K562 (cell line): ENCODE measurements at regions not wholly inside any gene's neighbourhood (a gene's known extent, or its start where the extent isn't known, plus 50 kb on each side); places are given as distances from the start of the nearest gene placed in this dataset.

ENCODE experiments used
- ATAC-seq: fragments of 200-7000 bp; cut with Tn5 transposase; 3 replicates; pipeline ENCODE4 v1.9.1; 2020; ENCODE audit warnings: moderate library complexity
- BruUV-seq: library from RNA; stranded (reverse); fragments of 400-500 nt; replicated peaks from 2 replicates; lab custom pipeline; 2021; lab: Mats Ljungman, UMichigan
- CTCF ChIA-PET: fragments of 300-600 bp; formaldehyde crosslinking; extraction: SDS; loops from one replicate; lab custom pipeline; 2021; ENCODE audit warnings: low intra/inter-chr PET ratio; lab: Yijun Ruan, JAX
- POLR2A ChIA-PET: fragments of 300-600, 350-650 bp; sonication (Branson Sonifier 250); formaldehyde crosslinking; extraction: SDS; loops from one replicate; lab custom pipeline; 2021; ENCODE audit warnings: antibody characterized with exemption, inconsistent platforms; lab: Yijun Ruan, JAX
- DNase-seq, 4 experiments: peaks; one replicate each; pipeline versions ENCODE4 v3.0.0 to v3.0.0-alpha.2; 2011 to 2018; ENCODE audit warnings: low spot score in 3 of 4, mixed read lengths in 3 of 4; ENCODE audit errors: extremely low read depth in 1 of 4
- FAIRE-seq: peaks from 2 replicates; lab custom pipeline; 2011; peaks lifted over from hg19 to GRCh38; lab: Jason Lieb, UNC
- H2AFZ ChIP-seq: 2 replicates; pipeline ENCODE4 v1.6.0; 2011; ENCODE audit warnings: low read depth, low read length, control low read depth, inconsistent platforms
- H3K27ac ChIP-seq: fragments of 200-600 bp; 3 replicates; pipeline ENCODE4 v1.8.0; 2011; ENCODE audit warnings: low read depth, mild to moderate bottlenecking, control low read depth, inconsistent platforms, low read length, moderate library complexity, mixed read lengths; ENCODE audit errors: extremely low read depth
- H3K27me3 ChIP-seq, 2 experiments: fragments of 300-600 bp in 1 of 2; 2 replicates in 1 of 2; 3 replicates in 1 of 2; pipeline versions ENCODE4 v1.6.0 to v1.8.0; 2011; ENCODE audit warnings: inconsistent platforms in 2 of 2, low read length in 2 of 2, mild to moderate bottlenecking in 1 of 2, mixed read lengths in 1 of 2, moderate library complexity in 1 of 2; ENCODE audit not compliant: control insufficient read depth in 2 of 2, insufficient read depth in 2 of 2
- H3K36me3 ChIP-seq: fragments of 300-600 bp; 3 replicates; pipeline ENCODE4 v1.8.0; 2011; ENCODE audit warnings: mild to moderate bottlenecking, low read length, inconsistent platforms; ENCODE audit not compliant: control insufficient read depth, insufficient read depth
- H3K4me1 ChIP-seq, 2 experiments: fragments of 200-600 bp in 1 of 2; replicated peaks in 1 of 2; 2 replicates in 1 of 2; 3 replicates in 1 of 2; pipeline versions ENCODE4 v1.5.1 to v1.8.0; 2011; ENCODE audit warnings: inconsistent platforms in 2 of 2, low read length in 2 of 2, mild to moderate bottlenecking in 1 of 2, mixed read lengths in 1 of 2, moderate library complexity in 1 of 2; ENCODE audit not compliant: control insufficient read depth in 2 of 2, insufficient read depth in 2 of 2
- H3K4me2 ChIP-seq: 2 replicates; pipeline ENCODE4 v1.6.1; 2011; ENCODE audit warnings: low read length, control low read depth, inconsistent platforms, mixed read lengths; ENCODE audit not compliant: insufficient read depth
- H3K4me3 ChIP-seq: fragments of 200-600 bp; sonication (generic), shearing (Covaris generic); 2 replicates; pipeline ENCODE4 v1.5.1; 2016; ENCODE audit warnings: control low read depth, inconsistent platforms
- H3K79me2 ChIP-seq: fragments of 200-600 bp; 3 replicates; pipeline ENCODE4 v1.8.0; 2011; ENCODE audit warnings: low read length, inconsistent platforms; ENCODE audit not compliant: control insufficient read depth, insufficient read depth
- H3K9ac ChIP-seq, 2 experiments: 2 replicates each; pipeline versions ENCODE4 v1.6.0 to v1.6.1; 2011; ENCODE audit warnings: low read depth in 2 of 2, low read length in 2 of 2, control low read depth in 1 of 2, inconsistent platforms in 1 of 2, mild to moderate bottlenecking in 1 of 2, mixed read lengths in 1 of 2; ENCODE audit not compliant: insufficient read depth in 1 of 2
- H3K9me1 ChIP-seq: one replicate; pipeline ENCODE4 v1.6.0; 2011; ENCODE audit warnings: inconsistent platforms, mild to moderate bottlenecking, low read length, moderate library complexity; ENCODE audit not compliant: control insufficient read depth, insufficient read depth
- H3K9me3 ChIP-seq: replicated peaks from 2 replicates; pipeline ENCODE4 v1.5.1; 2011; ENCODE audit warnings: low read depth, low read length, inconsistent platforms; ENCODE audit not compliant: control insufficient read depth, insufficient read depth
- H4K20me1 ChIP-seq: replicated peaks from 2 replicates; pipeline ENCODE4 v1.6.1; 2011; ENCODE audit warnings: low read length, inconsistent platforms, mixed read lengths; ENCODE audit not compliant: control insufficient read depth, insufficient read depth
- ATF7 ChIP-seq: fragments of 450-650 bp; IDR thresholded peaks from 2 replicates; pipeline ENCODE4 v1.7.1; 2014; ENCODE audit warnings: mild to moderate bottlenecking, moderate library complexity
- ELF1 ChIP-seq: fragments of 200-800 bp; sonication (Bioruptor generic); IDR thresholded peaks from 2 replicates; pipeline ENCODE4 v1.6.1; 2016; ENCODE audit warnings: missing genetic modification characterization, missing compliant biosample characterization
- FOXM1 ChIP-seq, 2 experiments: fragments of 450-650 bp in 1 of 2; sonication (generic) in 1 of 2; formaldehyde crosslinking in 1 of 2; IDR thresholded peaks; 2 replicates each; pipeline versions ENCODE4 v1.6.1 to v1.9.0; 2017 to 2022; ENCODE audit warnings: low read depth in 2 of 2, mild to moderate bottlenecking in 2 of 2, missing genetic modification reagents in 1 of 2, moderate library complexity in 1 of 2
- LARP7 ChIP-seq: fragments of 450-650 bp; IDR thresholded peaks from 2 replicates; pipeline ENCODE4 v1.6.1; 2016
- MEF2A ChIP-seq: IDR thresholded peaks from 2 replicates; pipeline ENCODE4 v1.6.1; 2011; ENCODE audit warnings: low read depth, mild to moderate bottlenecking, low read length, moderate library complexity; ENCODE audit not compliant: control insufficient read depth
- RBM14 ChIP-seq: fragments of 200-400 bp; formaldehyde crosslinking; IDR thresholded peaks from 2 replicates; pipeline ENCODE4 v1.6.1; 2018; ENCODE audit warnings: low read depth, mild to moderate bottlenecking, low read length, moderate library complexity, borderline replicate concordance; ENCODE audit not compliant: insufficient read depth
- RUNX1 ChIP-seq: sonication (generic); IDR thresholded peaks from 2 replicates; pipeline ENCODE4 v1.6.1; 2016; ENCODE audit warnings: antibody characterized with exemption, low read depth
- SP2 ChIP-seq: IDR thresholded peaks from 2 replicates; pipeline ENCODE4 v1.6.1; 2011; ENCODE audit warnings: mild to moderate bottlenecking, low read depth, low read length, moderate library complexity; ENCODE audit not compliant: poor library complexity, severe bottlenecking; ENCODE audit errors: extremely low read depth
- TAF9B ChIP-seq: fragments of 450-650 bp; IDR thresholded peaks from 2 replicates; pipeline ENCODE4 v1.6.1; 2018; ENCODE audit warnings: mild to moderate bottlenecking; ENCODE audit not compliant: partially characterized antibody
- TFAM ChIP-seq: fragments of 250-450 bp; sonication (Bioruptor Pico); conservative IDR thresholded peaks from 2 replicates; pipeline ENCODE4 v1.5.0; 2021; ENCODE audit warnings: mild to moderate bottlenecking, moderate library complexity
- U2AF2 ChIP-seq: fragments of 200-400 bp; formaldehyde crosslinking; optimal IDR thresholded peaks from 2 replicates; pipeline ENCODE3; 2017; ENCODE audit warnings: low read depth, mild to moderate bottlenecking, low read length
- XRCC3 ChIP-seq: fragments of 450-650 bp; IDR thresholded peaks from 2 replicates; pipeline ENCODE4 v1.6.1; 2017; ENCODE audit warnings: mild to moderate bottlenecking, moderate library complexity
- ZNF217 ChIP-seq: sonication (generic); formaldehyde crosslinking; IDR thresholded peaks from 2 replicates; pipeline ENCODE4 v1.8.0; 2022; ENCODE audit warnings: mild to moderate bottlenecking, missing genetic modification reagents
- ZZZ3 ChIP-seq: fragments of 450-650 bp; IDR thresholded peaks from 2 replicates; pipeline ENCODE4 v1.6.1; 2016; ENCODE audit warnings: antibody characterized with exemption, mild to moderate bottlenecking, moderate library complexity
- WGBS: fragments of 100-300 bp; shearing (Covaris generic); methylation state at CpG from one replicate; pipeline ENCODE4 v1.1.6; 2016; ENCODE audit warnings: low coverage, mixed read lengths; ENCODE audit not compliant: insufficient coverage; ENCODE audit errors: missing lambda C conversion rate; 5-methylcytosine and 5-hydroxymethylcytosine counted together
- in situ Hi-C: fragments of 300-500 bp; cut with MboI; formaldehyde crosslinking; loops from 4 replicates; pipeline ENCODE4 v1.15.0; 2018; ENCODE audit warnings: inconsistent platforms, mixed read lengths
- intact Hi-C: fragments of 100-400 bp; cut with micrococcal nuclease; formaldehyde crosslinking; loops from 2 replicates; pipeline ENCODE4 v1.14.2; 2022

DNA sequence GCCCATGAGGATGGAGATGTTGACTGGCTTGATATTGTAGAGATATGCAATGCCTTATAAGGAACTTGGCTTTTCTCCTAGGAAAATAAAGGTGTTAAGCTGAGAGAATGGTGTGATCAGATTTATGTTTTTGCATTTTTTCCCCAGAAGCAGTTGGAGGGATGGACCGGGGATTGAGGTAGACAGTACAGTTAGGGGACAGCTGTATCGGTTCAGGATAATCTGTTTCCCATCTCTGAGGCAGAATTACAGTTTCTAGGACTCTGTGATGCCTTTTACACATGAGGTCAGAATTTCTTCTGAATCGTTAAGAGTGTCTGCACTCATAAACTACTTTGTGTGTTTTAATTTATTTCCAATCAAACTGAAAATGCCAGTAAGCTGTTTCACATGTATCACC, 261.5 kb downstream of the CYRIA start:
- no peaks in the 10 kb centered on the region for H4K20me1 ChIP-seq
- ChIA-PET POLR2A (no interaction called here), CTCF (no interaction called here)
- in situ Hi-C loops (no loop called here), intact Hi-C loops (no loop called here)
- no peaks in the 10 kb centered on the region for H3K79me2 ChIP-seq
- H3K4me3 ChIP-seq = no peak overlapping the region
- H3K27me3 ChIP-seq = no peaks in the 10 kb centered on the region
- no peaks in the 10 kb centered on the region for H3K9me3 ChIP-seq
- DNase-seq (no peak), ATAC-seq (no peak), FAIRE-seq (no peak)
- 3% methylated on average over 3 of the region's 3 CpGs for WGBS
- TF ChIP-seq SP2 = no peak
- TF ChIP-seq ZZZ3 = no peak
- TF ChIP-seq TAF9B = no peak
- no peak for TF ChIP-seq RBM14
- no peak for TF ChIP-seq RUNX1
- TF ChIP-seq ELF1 (tag) = no peak
- TF ChIP-seq ATF7 = no peak
- no peak for TF ChIP-seq FOXM1 (IDR thresholded peaks at IDR 0.05; ENCODE audit: low read depth)
- TF ChIP-seq FOXM1 (CRISPR knock-in tag; IDR thresholded peaks at IDR 0.05; ENCODE audit: low read depth) = no peak
- TF ChIP-seq U2AF2 = no peak
- TF ChIP-seq XRCC3 = no peak
- no peak for TF ChIP-seq LARP7
- TF ChIP-seq ZNF217 (CRISPR knock-in tag) = no peak
- no peak for TF ChIP-seq MEF2A
- no peak for TF ChIP-seq TFAM (CRISPR knock-in tag)
- H3K9ac ChIP-seq = no peak overlapping the region
- H3K9me1 ChIP-seq = no peaks in the 10 kb centered on the region
- no TSS peak for BruUV-seq
- H3K27ac ChIP-seq = no peak overlapping the region
- peaks cover 4 to 8% of the 10 kb centered on the region in 2 experiments; a peak in 3 of 5 replicates for H3K4me1 ChIP-seq
- H3K4me2 ChIP-seq = no peak overlapping the region
- H2AFZ ChIP-seq = no peak overlapping the region
- H3K36me3 ChIP-seq = no peaks in the 10 kb centered on the region
